GM12865 (cell line): ENCODE measurements at regions not wholly inside any gene's neighbourhood (a gene's known extent, or its start where the extent isn't known, plus 50 kb on each side); places are given as distances from the start of the nearest gene placed in this dataset.

ENCODE experiments used
- DNase-seq: peaks from one replicate; pipeline ENCODE4 v3.0.0; 2010; ENCODE audit warnings: low read depth
- H3K4me3 ChIP-seq: 2 replicates; pipeline ENCODE4 v1.5.1; 2011; ENCODE audit warnings: mild to moderate bottlenecking, low read depth, low read length, control low read depth
- CTCF ChIP-seq: IDR thresholded peaks from 2 replicates; pipeline ENCODE4 v1.5.1; 2011; ENCODE audit warnings: low read length, control low read depth, low read depth, inconsistent platforms; ENCODE audit not compliant: insufficient read depth; ENCODE audit errors: missing control alignments

GRCh38 chr15:36390491-36390890 lies 188.9 kb upstream of the CDIN1 start:
- H3K4me3 ChIP-seq = no peak overlapping the region
- no peak for DNase-seq
- TF ChIP-seq CTCF = no peak

DNA sequence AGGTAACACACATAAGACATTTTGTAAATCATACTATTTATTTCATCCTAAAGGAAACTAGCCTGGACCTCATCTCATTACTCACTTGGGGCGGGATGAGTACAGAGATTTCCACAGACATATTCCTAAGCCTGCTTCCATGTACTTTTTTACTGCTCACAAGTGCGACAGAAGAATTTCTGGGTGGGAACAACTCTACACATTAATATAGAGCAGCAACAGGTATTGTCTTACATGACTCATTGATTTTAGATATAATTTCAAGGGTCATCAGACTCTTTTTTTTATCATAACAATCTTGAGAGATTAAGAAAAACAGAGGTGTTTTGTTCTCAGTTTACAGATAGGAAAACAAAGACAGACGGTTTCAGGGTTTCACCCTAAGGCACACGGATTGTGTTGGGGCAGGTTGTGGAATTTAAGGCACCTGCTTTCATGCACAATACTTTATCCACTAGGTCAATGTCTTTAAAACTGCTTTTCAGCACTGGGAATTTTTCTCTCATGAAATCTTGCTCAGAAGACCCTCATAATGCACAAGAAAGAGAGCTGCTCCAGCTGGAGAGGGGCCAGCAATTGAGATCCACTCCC lies 186.7 kb upstream of the CDIN1 start:
- no peak for DNase-seq
- H3K4me3 ChIP-seq = no peak overlapping the region
- no peak for TF ChIP-seq CTCF

DNA sequence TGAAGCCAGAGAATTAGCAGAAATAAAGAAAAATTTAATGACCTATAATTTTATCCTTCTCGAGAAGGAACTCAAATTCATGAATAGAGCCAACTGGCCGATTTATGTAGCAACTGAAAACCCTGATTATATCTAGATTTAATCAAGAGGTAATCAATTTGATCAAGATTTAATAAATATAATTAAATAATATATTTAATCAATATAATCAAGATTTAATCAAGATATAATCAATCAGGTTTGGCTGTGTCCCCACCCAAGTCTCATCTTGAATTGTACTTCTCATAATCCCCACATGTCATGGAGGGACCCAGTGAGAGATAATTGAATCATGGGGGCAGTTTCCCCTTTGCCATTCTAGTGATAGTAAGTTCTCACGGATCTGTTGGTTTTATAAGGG lies 181.2 kb upstream of the CDIN1 start:
- no peak for DNase-seq
- no peak for TF ChIP-seq CTCF
- no peak overlapping the region for H3K4me3 ChIP-seq

- TF ChIP-seq CTCF = no peak
- DNase-seq = no peak
- no peak overlapping the region for H3K4me3 ChIP-seq
Measured at GRCh38 chr15:36399276-36399675, 180.2 kb upstream of the CDIN1 start.

- no peak for TF ChIP-seq CTCF
- DNase-seq = no peak
- H3K4me3 ChIP-seq = peak overlapping the region; percentile 51
Measured at GRCh38 chr15:36400936-36401585, 178.4 kb upstream of the CDIN1 start.

- peak; percentile 23 for DNase-seq
- TF ChIP-seq CTCF = no peak
Measured at GRCh38 chr15:36401586-36401966, 177.8 kb upstream of the CDIN1 start.

GRCh38 chr15:36403351-36403750 lies 176.1 kb upstream of the CDIN1 start:
- TF ChIP-seq CTCF = no peak
- no peak overlapping the region for H3K4me3 ChIP-seq
- no peak for DNase-seq

More at GRCh38 chr15:36401586-36401966, 177.8 kb upstream of the CDIN1 start:
- peak overlapping the region; percentile 51 for H3K4me3 ChIP-seq
